GM12801 (cell line): ENCODE measurements at regions not wholly inside any gene's neighbourhood (a gene's known extent, or its start where the extent isn't known, plus 50 kb on each side); places are given as distances from the start of the nearest gene placed in this dataset.

ENCODE experiments used
- TF ChIP-seq, protein P1 (sequence below): IDR thresholded peaks from one replicate; pipeline ENCODE4 v1.5.1; 2011; ENCODE audit warnings: control low read depth; ENCODE audit not compliant: insufficient read length; ENCODE audit errors: extremely low read depth

DNA sequence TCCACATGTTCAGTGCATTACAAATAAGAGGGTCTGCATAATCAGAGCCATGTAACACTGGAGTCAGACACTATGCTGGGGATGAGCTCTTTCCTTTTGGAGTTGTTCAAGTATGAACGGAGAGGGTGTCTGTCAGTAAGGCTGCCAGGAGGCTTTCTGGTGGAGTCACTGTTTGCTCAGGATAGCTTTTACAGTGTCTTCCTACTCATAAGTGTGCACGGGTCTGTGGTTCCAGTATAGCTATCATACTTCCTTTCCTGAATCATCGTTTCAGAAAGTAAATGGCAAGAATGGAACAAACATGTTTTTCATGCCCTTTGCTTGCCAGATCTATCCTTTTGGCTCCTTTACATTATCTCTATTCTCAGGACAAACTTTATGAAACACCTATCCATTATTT lies 152.7 kb upstream of the CDH11 start:
- TF ChIP-seq, protein P1, sequence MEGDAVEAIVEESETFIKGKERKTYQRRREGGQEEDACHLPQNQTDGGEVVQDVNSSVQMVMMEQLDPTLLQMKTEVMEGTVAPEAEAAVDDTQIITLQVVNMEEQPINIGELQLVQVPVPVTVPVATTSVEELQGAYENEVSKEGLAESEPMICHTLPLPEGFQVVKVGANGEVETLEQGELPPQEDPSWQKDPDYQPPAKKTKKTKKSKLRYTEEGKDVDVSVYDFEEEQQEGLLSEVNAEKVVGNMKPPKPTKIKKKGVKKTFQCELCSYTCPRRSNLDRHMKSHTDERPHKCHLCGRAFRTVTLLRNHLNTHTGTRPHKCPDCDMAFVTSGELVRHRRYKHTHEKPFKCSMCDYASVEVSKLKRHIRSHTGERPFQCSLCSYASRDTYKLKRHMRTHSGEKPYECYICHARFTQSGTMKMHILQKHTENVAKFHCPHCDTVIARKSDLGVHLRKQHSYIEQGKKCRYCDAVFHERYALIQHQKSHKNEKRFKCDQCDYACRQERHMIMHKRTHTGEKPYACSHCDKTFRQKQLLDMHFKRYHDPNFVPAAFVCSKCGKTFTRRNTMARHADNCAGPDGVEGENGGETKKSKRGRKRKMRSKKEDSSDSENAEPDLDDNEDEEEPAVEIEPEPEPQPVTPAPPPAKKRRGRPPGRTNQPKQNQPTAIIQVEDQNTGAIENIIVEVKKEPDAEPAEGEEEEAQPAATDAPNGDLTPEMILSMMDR, result no peak

DNA sequence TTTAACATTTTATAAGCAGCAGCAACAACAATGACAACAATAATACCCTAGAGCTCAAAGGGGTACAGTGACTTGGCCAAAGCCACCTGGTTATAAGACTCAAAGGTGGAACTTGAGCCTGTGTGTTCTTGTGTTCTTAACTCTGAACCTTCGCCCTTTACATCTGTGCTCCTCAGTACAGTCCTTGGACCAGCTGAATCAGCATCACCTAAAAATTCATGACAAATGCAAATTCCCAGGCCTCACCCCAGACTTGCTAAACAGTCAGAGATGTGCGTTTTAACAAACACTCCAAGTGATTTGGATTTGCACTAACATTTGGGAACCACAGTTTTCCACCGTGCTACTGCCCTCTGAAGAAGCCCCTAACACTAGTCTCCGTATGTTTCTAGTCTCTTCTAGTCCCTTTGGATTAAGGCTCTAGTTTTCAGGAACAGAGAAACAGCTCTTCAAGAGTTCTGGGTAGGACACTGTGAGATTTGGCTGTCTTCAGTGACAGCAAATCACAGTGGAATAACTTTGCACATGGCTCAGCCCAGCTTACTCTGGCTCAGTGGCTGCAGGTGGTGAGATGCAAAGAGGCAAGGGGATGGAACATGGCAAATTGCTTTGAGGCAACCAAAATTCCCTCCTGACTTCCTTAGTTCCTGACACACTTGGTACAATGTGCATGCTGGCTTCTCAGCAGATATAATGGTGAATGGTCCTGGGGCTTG lies 151.0 kb upstream of the CDH11 start:
- TF ChIP-seq, protein P1, result no peak

DNA sequence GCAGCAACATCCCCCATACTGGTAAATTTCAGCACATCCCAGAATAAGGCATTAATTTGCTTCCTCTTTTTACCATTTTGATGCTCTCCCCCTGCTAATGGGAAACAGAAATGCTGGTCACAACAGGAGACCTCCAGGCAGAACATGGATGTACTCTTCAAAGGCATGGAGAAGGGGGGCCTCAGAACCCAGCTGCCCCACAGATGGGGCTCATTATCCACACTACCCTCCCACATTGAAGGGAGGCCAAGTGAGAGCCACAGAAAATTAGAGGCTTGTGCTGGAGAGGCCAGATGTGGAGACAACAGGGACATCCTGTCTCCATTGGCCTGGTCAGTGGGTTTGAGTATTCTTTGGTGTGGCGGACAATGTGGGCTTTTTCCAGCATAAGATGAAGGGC lies 150.1 kb upstream of the CDH11 start:
- TF ChIP-seq, protein P1, result no peak

DNA sequence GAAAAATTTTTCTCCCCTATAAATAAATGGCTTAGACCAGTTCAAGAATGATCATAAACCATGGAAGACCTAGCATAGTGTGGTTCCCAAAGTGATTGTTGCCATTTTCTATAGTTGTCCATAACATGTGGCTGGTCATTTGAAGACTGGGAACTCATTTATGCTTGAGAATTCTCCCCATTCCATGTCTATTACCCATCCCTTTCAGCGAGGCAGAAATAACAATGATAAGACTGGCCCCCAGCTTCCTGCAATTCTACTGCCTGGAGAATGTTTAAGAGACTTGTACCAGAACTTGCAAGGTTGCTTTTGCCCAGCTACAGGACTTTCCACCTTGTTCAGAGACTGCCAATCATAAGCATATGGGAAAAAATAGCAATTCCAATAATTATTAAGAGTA lies 146.5 kb upstream of the CDH11 start:
- TF ChIP-seq, protein P1, result no peak

DNA sequence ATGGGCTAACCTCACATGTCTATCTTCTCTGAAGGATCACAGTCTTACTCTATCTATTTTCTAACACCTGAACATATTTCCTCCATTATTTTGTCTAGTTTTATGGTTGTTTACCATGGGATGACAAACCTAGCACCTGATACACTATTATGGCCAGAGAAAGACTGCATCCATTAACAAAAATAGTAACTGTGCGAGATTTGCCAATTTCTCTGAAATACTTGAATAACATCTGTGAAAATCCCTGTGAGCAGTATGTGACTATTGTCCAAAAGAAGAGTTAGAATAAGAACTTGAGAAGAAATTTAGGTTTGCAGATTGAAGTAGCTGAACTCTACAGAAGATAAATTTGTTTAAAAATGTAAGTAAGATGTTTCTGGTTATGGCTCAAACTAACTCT lies 142.0 kb upstream of the CDH11 start:
- TF ChIP-seq, protein P1, result no peak

DNA sequence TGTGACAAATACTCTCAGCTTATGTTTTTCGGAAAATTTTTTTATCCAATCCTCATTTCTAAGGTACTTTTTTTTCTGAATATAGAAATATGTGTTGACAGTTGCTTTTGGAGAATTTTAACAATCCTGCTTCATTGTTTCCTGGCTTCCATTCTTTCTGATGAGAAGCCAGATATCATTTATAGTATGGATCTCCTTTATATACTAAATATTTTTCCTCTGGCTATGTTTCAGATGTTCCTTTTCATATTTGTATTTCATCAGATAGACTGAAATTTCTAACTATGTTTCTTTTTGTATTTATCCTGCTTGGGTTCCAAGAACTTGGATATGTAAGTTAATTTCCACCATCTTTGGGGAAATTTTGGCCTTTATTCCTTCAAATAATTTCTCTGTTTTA lies 138.9 kb upstream of the CDH11 start:
- TF ChIP-seq, protein P1, result no peak

DNA sequence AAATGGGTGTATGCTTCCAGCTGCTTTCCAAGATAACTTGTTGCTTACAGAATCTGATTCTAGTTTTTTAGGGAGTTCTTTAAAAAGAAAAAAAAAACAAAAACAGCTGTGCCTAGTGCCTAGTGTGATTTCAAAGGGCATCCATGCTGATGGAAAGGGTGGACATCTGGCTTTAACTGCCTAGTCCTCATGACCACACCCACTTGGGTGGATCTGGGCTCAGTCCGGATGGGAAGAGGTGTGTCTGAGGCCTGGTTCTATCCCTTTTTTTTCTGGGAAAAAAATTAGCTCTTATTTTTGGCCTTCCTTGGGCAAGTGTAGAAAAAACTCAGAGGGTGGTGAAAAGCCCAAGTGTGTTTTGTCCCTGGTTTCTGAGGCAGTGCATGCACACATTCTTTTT lies 132.3 kb upstream of the CDH11 start:
- TF ChIP-seq, protein P1, result no peak
